Mucosa of descending colon (tissue), 3 donors: ENCODE measurements at regions not wholly inside any gene's neighbourhood (a gene's known extent, or its start where the extent isn't known, plus 50 kb on each side); places are given as distances from the start of the nearest gene placed in this dataset.
"Not testable (repeated sequence)": the region's sequence is repeated elsewhere in the genome, so short reads cannot be mapped to it uniquely, and the experiment has no call there.

Experiments
- ATAC-seq: fragments of 200-7000 bp; cut with Tn5 transposase; one replicate; pipeline ENCODE4 v1.9.1; 2020; ENCODE audit warnings: mild to moderate bottlenecking, moderate library complexity
- DNase-seq, 3 donors: peaks; one replicate each; pipeline ENCODE4 v3.0.0-alpha.2; 2020
- H3K36me3 ChIP-seq: fragments of 200-600 bp; one replicate; pipeline ENCODE4 v1.8.0; 2021; ENCODE audit warnings: low read depth, mild to moderate bottlenecking
- H3K4me1 ChIP-seq: fragments of 200-600 bp; one replicate; pipeline ENCODE4 v1.8.0; 2021; ENCODE audit warnings: low read depth, mild to moderate bottlenecking
- H3K4me3 ChIP-seq: fragments of 200-600 bp; one replicate; pipeline ENCODE4 v1.8.0; 2021; ENCODE audit warnings: mild to moderate bottlenecking
- H3K9me3 ChIP-seq: fragments of 200-600 bp; one replicate; pipeline ENCODE4 v1.8.0; 2021; ENCODE audit warnings: mild to moderate bottlenecking
- intact Hi-C, 2 donors: fragments of 100-400 bp; cut with DNase I in 1 of 2; cut with micrococcal nuclease in 1 of 2; formaldehyde crosslinking; loops; one replicate each; pipeline versions ENCODE4 v1.11.0 to v1.11.1; 2022; cut with DNase I, micrococcal nuclease
- TF ChIP-seq, protein P1 (sequence below): fragments of 200-600 bp; IDR thresholded peaks from one replicate; pipeline ENCODE4 v1.8.0; 2022; ENCODE audit warnings: antibody characterized with exemption, mild to moderate bottlenecking
- donor health status: DM: no; HTN: no; CAD: no; lungs with moderate emphysema.
- donor health status: DM: no; HTN: no; CAD: no.
- donor health status: DM: no; HTN: yes; CAD: no.

DNA sequence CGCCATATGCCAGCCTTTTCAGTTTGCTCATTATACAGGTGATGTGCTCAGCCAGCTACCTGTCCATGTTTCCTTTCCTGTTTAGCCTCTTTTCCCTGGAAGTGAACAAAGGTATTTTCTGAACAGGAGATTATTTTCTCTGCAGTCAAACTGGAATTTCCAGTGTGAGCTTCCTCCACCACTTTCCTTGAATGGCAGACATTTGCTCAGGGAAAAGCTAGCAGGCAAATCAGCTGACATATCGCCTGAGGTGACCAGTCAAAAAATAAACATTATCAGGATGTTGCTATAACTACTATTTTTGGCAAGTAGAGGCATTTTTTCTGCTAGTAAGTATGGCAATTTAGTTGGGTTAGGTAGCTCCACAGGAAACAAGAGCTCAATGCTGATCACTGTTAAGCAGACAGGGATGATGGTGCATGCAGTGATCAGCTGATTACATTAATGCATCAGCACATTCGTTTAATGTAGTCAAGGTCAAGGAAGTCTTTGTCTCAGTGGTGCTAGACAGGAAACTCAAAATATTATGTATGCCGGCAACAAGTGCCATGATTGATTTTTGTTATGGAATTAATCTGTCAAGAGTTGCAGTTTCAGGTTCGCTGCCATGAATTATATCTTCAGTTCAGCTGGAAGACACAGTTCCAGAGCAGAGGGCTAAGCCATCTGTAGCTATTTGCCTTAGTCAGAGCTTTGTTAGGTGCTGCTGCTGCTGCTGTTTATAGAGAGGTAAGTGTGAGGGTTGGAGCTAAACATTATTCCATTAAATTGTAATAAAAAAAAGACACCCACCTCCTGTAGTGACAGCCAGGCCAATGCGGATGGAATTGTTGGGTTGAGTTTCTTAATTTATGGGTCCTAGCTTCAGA lies 179.7 kb upstream of the ST6GALNAC5 start:
- intact Hi-C loops = no loop called here
- Histone ChIP-seq H3K4me1 (no peaks in the 10 kb centered on the region), H3K36me3 (no peaks in the 10 kb centered on the region), H3K9me3 (no peaks in the 10 kb centered on the region), H3K4me3 (no peak overlapping the region)
- TF ChIP-seq, protein P1, sequence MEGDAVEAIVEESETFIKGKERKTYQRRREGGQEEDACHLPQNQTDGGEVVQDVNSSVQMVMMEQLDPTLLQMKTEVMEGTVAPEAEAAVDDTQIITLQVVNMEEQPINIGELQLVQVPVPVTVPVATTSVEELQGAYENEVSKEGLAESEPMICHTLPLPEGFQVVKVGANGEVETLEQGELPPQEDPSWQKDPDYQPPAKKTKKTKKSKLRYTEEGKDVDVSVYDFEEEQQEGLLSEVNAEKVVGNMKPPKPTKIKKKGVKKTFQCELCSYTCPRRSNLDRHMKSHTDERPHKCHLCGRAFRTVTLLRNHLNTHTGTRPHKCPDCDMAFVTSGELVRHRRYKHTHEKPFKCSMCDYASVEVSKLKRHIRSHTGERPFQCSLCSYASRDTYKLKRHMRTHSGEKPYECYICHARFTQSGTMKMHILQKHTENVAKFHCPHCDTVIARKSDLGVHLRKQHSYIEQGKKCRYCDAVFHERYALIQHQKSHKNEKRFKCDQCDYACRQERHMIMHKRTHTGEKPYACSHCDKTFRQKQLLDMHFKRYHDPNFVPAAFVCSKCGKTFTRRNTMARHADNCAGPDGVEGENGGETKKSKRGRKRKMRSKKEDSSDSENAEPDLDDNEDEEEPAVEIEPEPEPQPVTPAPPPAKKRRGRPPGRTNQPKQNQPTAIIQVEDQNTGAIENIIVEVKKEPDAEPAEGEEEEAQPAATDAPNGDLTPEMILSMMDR = no peak
- ATAC-seq = no peak
- DNase-seq = no peak

DNA sequence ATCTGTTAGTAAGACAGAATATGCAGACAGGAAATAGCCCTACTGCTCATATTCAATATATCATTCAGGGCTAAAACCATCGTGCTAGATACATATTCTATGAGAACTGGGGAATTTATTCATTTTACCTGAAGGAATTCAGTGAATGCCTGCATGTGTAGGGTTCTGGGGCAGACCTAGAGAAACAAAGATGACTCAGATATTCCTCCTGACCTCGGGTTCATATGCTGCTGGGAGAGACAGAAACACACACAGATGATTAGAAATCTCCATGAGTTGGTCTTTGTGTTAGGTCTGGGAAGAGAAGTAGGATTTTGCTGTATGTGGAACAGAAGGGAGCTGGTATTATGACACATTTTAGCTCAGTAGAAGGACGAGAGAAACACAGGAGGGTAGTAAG lies 176.5 kb upstream of the ST6GALNAC5 start:
- intact Hi-C loops = no loop called here
- no peak for ATAC-seq
- H3K4me3 ChIP-seq = no peak overlapping the region
- DNase-seq = no peak
- no peaks in the 10 kb centered on the region for H3K4me1 ChIP-seq
- H3K9me3 ChIP-seq = no peaks in the 10 kb centered on the region
- no peaks in the 10 kb centered on the region for H3K36me3 ChIP-seq
- TF ChIP-seq, protein P1 = no peak

DNA sequence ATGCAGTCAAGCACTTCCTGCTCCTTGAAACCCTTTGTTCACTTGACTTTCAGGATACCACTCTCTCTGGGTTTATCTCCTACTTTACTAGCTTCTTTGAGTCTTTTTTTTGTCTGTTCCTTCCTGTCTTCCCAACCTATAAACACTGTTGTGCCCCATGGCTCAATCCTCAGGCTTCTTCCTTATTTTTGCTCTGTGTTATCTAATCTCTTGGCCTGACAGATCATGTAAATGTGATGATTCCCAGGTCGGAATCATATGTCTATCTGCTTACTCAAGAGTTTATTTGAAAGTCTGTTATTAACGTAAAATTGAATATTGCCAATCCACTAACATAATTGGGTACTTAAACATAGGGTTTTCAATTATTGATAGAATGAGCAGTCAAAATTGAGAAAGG lies 171.7 kb upstream of the ST6GALNAC5 start:
- Histone ChIP-seq H3K9me3 (no peaks in the 10 kb centered on the region), H3K36me3 (no peaks in the 10 kb centered on the region), H3K4me3 (no peak overlapping the region), H3K4me1 (no peaks in the 10 kb centered on the region)
- DNase-seq (no peak), ATAC-seq (no peak)
- TF ChIP-seq, protein P1 = no peak
- intact Hi-C loops = no loop called here

DNA sequence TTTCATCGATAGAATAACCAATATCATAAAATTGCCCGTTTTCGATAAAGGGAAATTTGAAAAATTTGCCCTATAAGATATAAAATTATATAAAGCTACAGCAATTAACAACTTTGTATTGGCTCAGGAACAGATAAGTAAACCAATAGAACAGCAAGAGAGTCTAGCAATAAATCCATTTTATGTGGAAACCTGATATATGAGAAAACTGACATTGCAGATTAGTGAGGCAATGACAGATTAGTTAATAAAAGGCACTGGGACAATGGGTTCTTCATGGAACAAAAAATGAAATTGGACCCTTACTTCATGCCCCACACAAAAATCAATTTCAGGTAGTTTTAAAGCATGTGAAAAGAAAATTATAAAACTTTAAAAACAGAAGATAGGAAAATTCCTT lies 169.9 kb upstream of the ST6GALNAC5 start:
- H3K9me3 ChIP-seq = no peaks in the 10 kb centered on the region
- no peak overlapping the region for H3K4me3 ChIP-seq
- H3K36me3 ChIP-seq = no peaks in the 10 kb centered on the region
- H3K4me1 ChIP-seq = no peaks in the 10 kb centered on the region
- TF ChIP-seq, protein P1 = no peak
- no peak for ATAC-seq
- intact Hi-C loops = no loop called here
- no peak for DNase-seq

DNA sequence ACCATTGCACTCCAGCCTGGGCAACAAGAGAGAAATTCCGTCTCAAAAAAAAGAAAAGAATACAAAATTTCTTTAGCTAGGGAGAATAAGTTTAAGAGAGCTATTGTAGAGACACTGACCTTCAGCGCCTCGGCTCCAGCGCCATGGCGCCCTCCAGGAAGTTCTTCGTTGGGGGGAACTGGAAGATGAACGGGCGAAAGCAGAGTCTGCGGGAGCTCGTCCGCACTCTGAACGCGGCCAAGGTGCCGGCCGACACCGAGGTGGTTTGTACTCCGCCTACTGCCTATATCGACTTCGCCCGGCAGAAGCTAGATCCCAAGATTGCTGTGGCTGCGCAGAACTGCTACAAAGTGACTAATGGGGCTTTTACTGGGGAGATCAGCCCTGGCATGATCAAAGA lies 167.6 kb upstream of the ST6GALNAC5 start:
- H3K36me3 ChIP-seq, H3K9me3 ChIP-seq, H3K4me3 ChIP-seq, H3K4me1 ChIP-seq, DNase-seq, ATAC-seq, intact Hi-C loops: not testable (repeated sequence)

DNA sequence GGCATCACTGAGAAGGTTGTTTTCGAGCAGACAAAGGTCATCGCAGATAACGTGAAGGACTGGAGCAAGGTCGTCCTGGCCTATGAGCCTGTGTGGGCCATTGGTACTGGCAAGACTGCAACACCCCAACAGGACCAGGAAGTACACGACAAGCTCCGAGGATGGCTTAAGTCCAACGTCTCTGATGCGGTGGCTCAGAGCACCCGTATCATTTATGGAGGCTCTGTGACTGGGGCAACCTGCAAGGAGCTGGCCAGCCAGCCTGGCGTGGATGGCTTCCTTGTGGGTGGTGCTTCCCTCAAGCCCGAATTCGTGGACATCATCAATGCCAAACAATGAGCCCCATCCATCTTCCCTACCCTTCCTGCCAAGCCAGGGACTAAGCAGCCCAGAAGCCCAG lies 167.1 kb upstream of the ST6GALNAC5 start:
- H3K4me1 ChIP-seq, intact Hi-C loops, H3K4me3 ChIP-seq, ATAC-seq, H3K9me3 ChIP-seq, DNase-seq, H3K36me3 ChIP-seq: not testable (repeated sequence)
